H1 (cell line): ENCODE measurements at regions not wholly inside any gene's neighbourhood (a gene's known extent, or its start where the extent isn't known, plus 50 kb on each side); places are given as distances from the start of the nearest gene placed in this dataset.

Experiments
- CTCF ChIA-PET: fragments of 300-600 bp; sonication (Branson Sonifier 250); formaldehyde crosslinking; loops from one replicate; lab custom pipeline; 2021; ENCODE audit not compliant: partially characterized antibody; lab: Charles Lee
- POLR2A ChIA-PET: fragments of 300-600 bp; sonication (Branson Sonifier 250); formaldehyde crosslinking; loops from one replicate; lab custom pipeline; 2021; ENCODE audit warnings: inconsistent platforms; ENCODE audit not compliant: partially characterized antibody; lab: Charles Lee
- DNase-seq, 2 experiments: peaks; one replicate each; pipeline versions ENCODE4 v3.0.0 to v3.0.0-alpha.2; 2010 to 2022; ENCODE audit warnings: low spot score in 2 of 2, low read depth in 1 of 2, mixed read lengths in 1 of 2
- FAIRE-seq: peaks from 2 replicates; lab custom pipeline; 2011; peaks lifted over from hg19 to GRCh38; lab: Jason Lieb, UNC
- H2AFZ ChIP-seq: 2 replicates; pipeline ENCODE4 v1.8.1; 2012; ENCODE audit warnings: low read length, inconsistent platforms
- H2AK5ac ChIP-seq: 2 replicates; pipeline ENCODE4 v1.6.1; 2013; ENCODE audit warnings: low read depth, low read length
- H2BK120ac ChIP-seq: replicated peaks from 2 replicates; pipeline ENCODE3; 2013; ENCODE audit warnings: low read depth, low read length, inconsistent platforms
- H2BK12ac ChIP-seq: 2 replicates; pipeline ENCODE4 v1.6.1; 2013; ENCODE audit warnings: low read depth, low read length
- H2BK15ac ChIP-seq: 2 replicates; pipeline ENCODE4 v1.6.1; 2013; ENCODE audit warnings: low read length
- H2BK20ac ChIP-seq: 2 replicates; pipeline ENCODE4 v1.6.1; 2013; ENCODE audit warnings: low read length
- H2BK5ac ChIP-seq: 2 replicates; pipeline ENCODE4 v1.6.1; 2013; ENCODE audit warnings: low read depth, low read length
- H3K14ac ChIP-seq: 2 replicates; pipeline ENCODE4 v1.6.1; 2013; ENCODE audit warnings: inconsistent platforms; ENCODE audit not compliant: insufficient read length
- H3K18ac ChIP-seq: 2 replicates; pipeline ENCODE4 v1.6.1; 2013; ENCODE audit warnings: low read length; ENCODE audit errors: extremely low read depth
- H3K23ac ChIP-seq: 2 replicates; pipeline ENCODE4 v1.6.1; 2013; ENCODE audit warnings: inconsistent platforms; ENCODE audit not compliant: insufficient read length
- H3K23me2 ChIP-seq: 2 replicates; pipeline ENCODE4 v1.6.1; 2013; ENCODE audit warnings: low read depth, low read length
- H3K27ac ChIP-seq: 2 replicates; pipeline ENCODE4 v1.6.1; 2011; ENCODE audit warnings: low read depth, low read length, inconsistent platforms
- H3K27me3 ChIP-seq, 4 experiments: replicated peaks in 1 of 4; 1 replicate in 1 of 4; 2 replicates in 3 of 4; pipeline versions ENCODE4 v1.6.1 to v1.8.1; 2011 to 2013; ENCODE audit warnings: low read length in 3 of 4, mild to moderate bottlenecking in 3 of 4, inconsistent platforms in 2 of 4, mixed read lengths in 2 of 4, moderate library complexity in 1 of 4; ENCODE audit not compliant: control insufficient read depth in 3 of 4, insufficient read depth in 3 of 4; ENCODE audit errors: extremely low read depth in 1 of 4
- H3K36me3 ChIP-seq, 4 experiments: 2 replicates each; pipeline versions ENCODE4 v1.6.1 to v1.8.1; 2011 to 2013; ENCODE audit warnings: mild to moderate bottlenecking in 4 of 4, low read length in 3 of 4, moderate library complexity in 2 of 4, control low read depth in 1 of 4, inconsistent platforms in 1 of 4; ENCODE audit not compliant: insufficient read depth in 4 of 4, control insufficient read depth in 2 of 4
- H3K4ac ChIP-seq: replicated peaks from 2 replicates; pipeline ENCODE3; 2013; ENCODE audit warnings: low read length, low read depth, mixed read lengths, inconsistent platforms; ENCODE audit not compliant: insufficient read length
- H3K4me1 ChIP-seq, 4 experiments: replicated peaks in 1 of 4; 1 replicate in 1 of 4; 2 replicates in 3 of 4; pipeline versions ENCODE4 v1.6.1 to v1.8.1; 2011 to 2013; ENCODE audit warnings: low read length in 3 of 4, inconsistent platforms in 2 of 4, mixed read lengths in 1 of 4; ENCODE audit not compliant: insufficient read depth in 4 of 4, control insufficient read depth in 3 of 4
- H3K4me2 ChIP-seq, 2 experiments: 2 replicates each; pipeline versions ENCODE4 v1.6.1 to v1.8.1; 2011 to 2013; ENCODE audit warnings: low read depth in 2 of 2, low read length in 2 of 2, control low read depth in 1 of 2, inconsistent platforms in 1 of 2, mild to moderate bottlenecking in 1 of 2; ENCODE audit not compliant: insufficient read depth in 1 of 2
- H3K4me3 ChIP-seq, 4 experiments: fragments of 200-600, 300-600 bp in 1 of 4; sonication (generic), shearing (Covaris generic), sonication (Bioruptor Twin) in 1 of 4; 2 replicates each; pipeline versions ENCODE4 v1.5.1 to v1.8.1; 2011 to 2016; ENCODE audit warnings: low read length in 4 of 4, low read depth in 3 of 4, control low read depth in 2 of 4, inconsistent platforms in 2 of 4, mild to moderate bottlenecking in 2 of 4, mixed read lengths in 1 of 4, moderate library complexity in 1 of 4; ENCODE audit not compliant: insufficient read depth in 2 of 4; ENCODE audit errors: extremely low read depth in 1 of 4
- H3K56ac ChIP-seq: replicated peaks from 2 replicates; pipeline ENCODE3; 2013; ENCODE audit warnings: low read depth, mild to moderate bottlenecking, mixed read lengths, low read length, inconsistent platforms; ENCODE audit not compliant: insufficient read length
- H3K79me1 ChIP-seq: 2 replicates; pipeline ENCODE4 v1.6.1; 2013; ENCODE audit warnings: low read depth, low read length, control low read depth
- H3K79me2 ChIP-seq, 2 experiments: 2 replicates each; pipeline versions ENCODE4 v1.6.1 to v1.8.1; 2012 to 2013; ENCODE audit warnings: low read length in 2 of 2, mild to moderate bottlenecking in 2 of 2, inconsistent platforms in 1 of 2; ENCODE audit not compliant: insufficient read depth in 2 of 2, control insufficient read depth in 1 of 2
- H3K9ac ChIP-seq, 4 experiments: replicated peaks in 1 of 4; 1 replicate in 1 of 4; 2 replicates in 3 of 4; pipeline versions ENCODE4 v1.6.1 to v1.8.1; 2011 to 2013; ENCODE audit warnings: low read depth in 3 of 4, low read length in 3 of 4, control low read depth in 2 of 4, mild to moderate bottlenecking in 2 of 4, moderate library complexity in 2 of 4, inconsistent platforms in 1 of 4; ENCODE audit errors: extremely low read depth in 1 of 4
- H3K9me3 ChIP-seq, 2 experiments: 2 replicates each; pipeline versions ENCODE4 v1.6.1 to v1.8.1; 2012 to 2013; ENCODE audit warnings: mild to moderate bottlenecking in 2 of 2, moderate library complexity in 2 of 2, control low read depth in 1 of 2, inconsistent platforms in 1 of 2, low read depth in 1 of 2, low read length in 1 of 2, mixed read lengths in 1 of 2; ENCODE audit not compliant: insufficient read depth in 2 of 2
- H4K20me1 ChIP-seq, 2 experiments: replicated peaks in 1 of 2; 2 replicates each; pipeline versions ENCODE3 to v1.8.1; 2011 to 2013; ENCODE audit warnings: inconsistent platforms in 2 of 2, low read length in 2 of 2, mild to moderate bottlenecking in 1 of 2; ENCODE audit not compliant: insufficient read depth in 2 of 2, control insufficient read depth in 1 of 2
- H4K5ac ChIP-seq: 2 replicates; pipeline ENCODE4 v1.6.1; 2013; ENCODE audit warnings: low read length, low read depth, mixed read lengths, inconsistent platforms; ENCODE audit not compliant: insufficient read length
- H4K8ac ChIP-seq: 2 replicates; pipeline ENCODE4 v1.8.0; 2013; ENCODE audit warnings: mild to moderate bottlenecking, moderate library complexity, low read length, inconsistent platforms; ENCODE audit not compliant: insufficient read depth; ENCODE audit errors: extremely low read depth
- H4K91ac ChIP-seq: replicated peaks from 2 replicates; pipeline ENCODE3; 2013; ENCODE audit warnings: low read length, mixed read lengths, inconsistent platforms; ENCODE audit not compliant: insufficient read length
- NANOG ChIP-seq: IDR thresholded peaks from 2 replicates; pipeline ENCODE4 v1.6.1; 2011; ENCODE audit warnings: low read length, low read depth, mild to moderate bottlenecking, inconsistent platforms; ENCODE audit not compliant: insufficient read depth, poor library complexity, severe bottlenecking
- RNF2 ChIP-seq: fragments of 200-900, 300-1000 bp; sonication (generic); IDR thresholded peaks from 2 replicates; pipeline ENCODE4 v1.7.1; 2016; ENCODE audit warnings: borderline replicate concordance, low read depth, mild to moderate bottlenecking, antibody characterized with exemption, low read length; ENCODE audit not compliant: poor library complexity, severe bottlenecking; ENCODE audit errors: missing control alignments
- SUZ12 ChIP-seq: fragments of 200-600 bp; sonication (generic); IDR thresholded peaks from 2 replicates; pipeline ENCODE4 v1.6.1; 2012; ENCODE audit warnings: mild to moderate bottlenecking, inconsistent platforms, low read length, moderate library complexity, mixed read lengths
- WGBS, 2 experiments: shearing (Covaris generic) in 1 of 2; methylation state at CpG; one replicate each; pipeline versions ENCODE4 v1.1.6 to v1.1.7; 2013 to 2015; ENCODE audit warnings: low lambda C conversion rate in 2 of 2, mixed read lengths in 2 of 2, inconsistent platforms in 1 of 2, low coverage in 1 of 2, missing lambda C conversion rate in 1 of 2; ENCODE audit not compliant: insufficient replicate concordance in 2 of 2, insufficient coverage in 1 of 2, insufficient read length in 1 of 2; ENCODE audit errors: extremely low coverage in 1 of 2, missing lambda C conversion rate in 1 of 2; 5-methylcytosine and 5-hydroxymethylcytosine counted together

GRCh38 chr20:62551407-62552323 is 75.9 kb upstream of the GATA5 start:
- H3K4me3 ChIP-seq, result peak overlapping the region; percentile 17 to 65 (median 32); a peak in 7 of 8 replicates
- 69% methylated on average over 14 of the region's 47 CpGs; no CpG with 5 or more reads in 1 of the 2 experiments for WGBS, 2 experiments
- POLR2A ChIA-PET, result interaction anchor here (0.5 to 1.2 kb wide), 3 partner anchors 11 to 84 kb away, joined by 3 to 4 read pairs (median 4); no protein-coding TSS in a partner anchor

More at GRCh38 chr20:62551407-62552323, 75.9 kb upstream of the GATA5 start:
- Histone ChIP-seq H3K4me1 (peaks cover 0 to 11% (median 2%) of the 10 kb centered on the region in 4 experiments; a peak in 5 of 7 replicates), H2AFZ (no peak overlapping the region), H3K27me3 (peaks cover 10 to 30% (median 20%) of the 10 kb centered on the region in 4 experiments), H4K5ac (no peak overlapping the region), H3K56ac (no peak overlapping the region), H2BK15ac (no peak overlapping the region), H4K8ac (no peak overlapping the region; the same call in 1 of the 2 replicates), H2BK120ac (no peak overlapping the region), H3K4ac (no peak overlapping the region), H3K14ac (no peak overlapping the region), H3K9ac (no peak overlapping the region), H4K20me1 (peaks cover 0 to 4% of the 10 kb centered on the region in 2 experiments), H4K91ac (peak overlapping the region; percentile 55), H3K18ac (no peak overlapping the region; the same call in 1 of the 2 replicates), H3K4me2 (peak overlapping the region; percentile 73 to 86), H3K36me3 (no peaks in the 10 kb centered on the region), H3K79me1 (no peaks in the 10 kb centered on the region), H3K27ac (no peak overlapping the region), H2AK5ac (no peak overlapping the region), H2BK5ac (no peak overlapping the region), H2BK12ac (0 out of 2 replicates have a peak overlapping the region, but pooled peaks have one; percentile 39), H3K23ac (no peak overlapping the region), H2BK20ac (peak overlapping the region; percentile 10; the same call in 1 of the 2 replicates), H3K23me2 (peaks cover 6% of the 10 kb centered on the region; the same call in 1 of the 2 replicates), H3K9me3 (no peaks in the 10 kb centered on the region), H3K79me2 (no peaks in the 10 kb centered on the region)
- DNase-seq (no peak), FAIRE-seq (no peak)
- CTCF ChIA-PET, result interaction anchor here (0.6 to 4.8 kb wide), 10 partner anchors 12 to 363 kb away, joined by 3 to 49 read pairs (median 3); no protein-coding TSS in a partner anchor
- peak; percentile 4 for TF ChIP-seq RNF2
- TF ChIP-seq NANOG, result no peak
- TF ChIP-seq SUZ12, result 0 out of 2 replicates have a peak, but pooled peaks have one; percentile 35
